HEK293 (cell line): ENCODE measurements at regions not wholly inside any gene's neighbourhood (a gene's known extent, or its start where the extent isn't known, plus 50 kb on each side); places are given as distances from the start of the nearest gene placed in this dataset.

Experiments
- CTCF ChIA-PET: fragments of 350-600 bp; formaldehyde crosslinking; extraction: SDS; loops from one replicate; lab custom pipeline; 2021; ENCODE audit warnings: antibody characterized with exemption; lab: Yijun Ruan, JAX
- POLR2A ChIA-PET: fragments of 300-600 bp; formaldehyde crosslinking; extraction: SDS; loops from one replicate; lab custom pipeline; 2020; ENCODE audit warnings: antibody characterized with exemption, inconsistent platforms; lab: Yijun Ruan, JAX
- H3K27ac ChIP-seq: fragments of 200-500 bp; sonication (Bioruptor generic); 2 replicates; pipeline ENCODE4 v1.5.1; 2014; ENCODE audit warnings: low read depth, low read length, control low read depth, inconsistent platforms; ENCODE audit errors: extremely low read depth
- H3K36me3 ChIP-seq, 2 experiments: fragments of 200-500 bp in 1 of 2; sonication (Bioruptor generic) in 1 of 2; 1 replicate in 1 of 2; 2 replicates in 1 of 2; pipeline ENCODE4 v1.5.1; 2014 to 2017; ENCODE audit warnings: inconsistent platforms in 2 of 2, low read length in 2 of 2; ENCODE audit not compliant: control insufficient read depth in 2 of 2, insufficient read depth in 1 of 2
- H3K4me1 ChIP-seq: fragments of 200-500 bp; sonication (Bioruptor generic); 2 replicates; pipeline ENCODE4 v1.5.1; 2014; ENCODE audit warnings: mild to moderate bottlenecking, low read length, inconsistent platforms; ENCODE audit not compliant: control insufficient read depth, insufficient read depth
- H3K4me3 ChIP-seq: 2 replicates; pipeline ENCODE4 v1.5.1; 2011; ENCODE audit warnings: low read depth, mild to moderate bottlenecking, control low read depth, low read length, moderate library complexity
- H3K9me3 ChIP-seq: fragments of 200-500 bp; sonication (Bioruptor generic); 2 replicates; pipeline ENCODE4 v1.5.1; 2014; ENCODE audit warnings: low read depth, low read length, inconsistent platforms; ENCODE audit not compliant: control insufficient read depth, insufficient read depth
- GFI1B ChIP-seq: fragments of 450-650 bp; formaldehyde crosslinking; IDR thresholded peaks from 2 replicates; pipeline ENCODE4 v1.5.1; 2016; ENCODE audit warnings: missing biosample characterization, missing genetic modification characterization
- KLF9 ChIP-seq: fragments of 450-650 bp; formaldehyde crosslinking; IDR thresholded peaks from 2 replicates; pipeline ENCODE4 v1.5.1; 2016; ENCODE audit warnings: missing biosample characterization, missing genetic modification characterization, low read depth
- MZF1 ChIP-seq: fragments of 450-650 bp; formaldehyde crosslinking; IDR thresholded peaks from 2 replicates; pipeline ENCODE4 v1.5.1; 2017; ENCODE audit warnings: missing biosample characterization, missing genetic modification characterization, borderline replicate concordance
- OSR2 ChIP-seq: fragments of 450-650 bp; formaldehyde crosslinking; IDR thresholded peaks from 2 replicates; pipeline ENCODE4 v1.5.1; 2016; ENCODE audit warnings: missing biosample characterization, missing genetic modification characterization
- REPIN1 ChIP-seq: fragments of 450-650 bp; formaldehyde crosslinking; IDR thresholded peaks from 2 replicates; pipeline ENCODE4 v1.5.1; 2017; ENCODE audit warnings: missing biosample characterization, missing genetic modification characterization, low read depth
- SP2 ChIP-seq: fragments of 450-650 bp; formaldehyde crosslinking; IDR thresholded peaks from 2 replicates; pipeline ENCODE4 v1.5.1; 2016; ENCODE audit warnings: missing biosample characterization, missing genetic modification characterization
- ZBTB17 ChIP-seq: fragments of 450-650 bp; formaldehyde crosslinking; IDR thresholded peaks from 2 replicates; pipeline ENCODE4 v1.5.1; 2016; ENCODE audit warnings: missing biosample characterization, missing genetic modification characterization
- ZBTB20 ChIP-seq: fragments of 450-650 bp; formaldehyde crosslinking; IDR thresholded peaks from 2 replicates; pipeline ENCODE4 v1.5.1; 2016; ENCODE audit warnings: missing biosample characterization, missing genetic modification characterization
- ZNF24 ChIP-seq: fragments of 450-650 bp; formaldehyde crosslinking; IDR thresholded peaks from 2 replicates; pipeline ENCODE4 v1.5.1; 2016; ENCODE audit warnings: missing biosample characterization, missing genetic modification characterization
- ZNF266 ChIP-seq: fragments of 450-650 bp; formaldehyde crosslinking; IDR thresholded peaks from 2 replicates; pipeline ENCODE4 v1.5.1; 2016; ENCODE audit warnings: missing biosample characterization, missing genetic modification characterization, low read depth
- ZNF302 ChIP-seq: fragments of 450-650 bp; formaldehyde crosslinking; IDR thresholded peaks from 2 replicates; pipeline ENCODE4 v1.5.1; 2016; ENCODE audit warnings: missing biosample characterization, missing genetic modification characterization, low read depth
- ZNF394 ChIP-seq: fragments of 450-650 bp; formaldehyde crosslinking; IDR thresholded peaks from 2 replicates; pipeline ENCODE4 v1.5.1; 2016; ENCODE audit warnings: missing biosample characterization, missing genetic modification characterization, mild to moderate bottlenecking, moderate library complexity, borderline replicate concordance
- ZNF48 ChIP-seq: fragments of 450-650 bp; formaldehyde crosslinking; IDR thresholded peaks from 2 replicates; pipeline ENCODE4 v1.5.1; 2016; ENCODE audit warnings: missing biosample characterization, missing genetic modification characterization
- ZNF521 ChIP-seq: fragments of 450-650 bp; formaldehyde crosslinking; IDR thresholded peaks from 2 replicates; pipeline ENCODE4 v1.5.1; 2017; ENCODE audit warnings: missing biosample characterization, mild to moderate bottlenecking, missing genetic modification characterization
- ZNF555 ChIP-seq: fragments of 450-650 bp; formaldehyde crosslinking; conservative IDR thresholded peaks from 2 replicates; pipeline ENCODE4 v1.5.1; 2017; ENCODE audit warnings: missing biosample characterization, mild to moderate bottlenecking, missing genetic modification characterization, inconsistent platforms
- ZNF670 ChIP-seq: fragments of 450-650 bp; formaldehyde crosslinking; IDR thresholded peaks from 2 replicates; pipeline ENCODE4 v1.5.1; 2016; ENCODE audit warnings: missing biosample characterization, missing genetic modification characterization, low read depth
- ZNF677 ChIP-seq: fragments of 450-650 bp; IDR thresholded peaks from 2 replicates; pipeline ENCODE4 v1.5.0; 2018; ENCODE audit warnings: missing biosample characterization, mild to moderate bottlenecking, missing genetic modification characterization, moderate library complexity
- ZNF701 ChIP-seq: fragments of 450-650 bp; formaldehyde crosslinking; IDR thresholded peaks from 2 replicates; pipeline ENCODE4 v1.5.1; 2016; ENCODE audit warnings: missing biosample characterization, missing genetic modification characterization
- ZNF747 ChIP-seq: fragments of 450-650 bp; formaldehyde crosslinking; IDR thresholded peaks from 2 replicates; pipeline ENCODE4 v1.5.1; 2016; ENCODE audit warnings: missing biosample characterization, missing genetic modification characterization
- ZNF777 ChIP-seq: fragments of 450-650 bp; formaldehyde crosslinking; IDR thresholded peaks from 2 replicates; pipeline ENCODE4 v1.5.1; 2017; ENCODE audit warnings: missing biosample characterization, missing genetic modification characterization, borderline replicate concordance
- ZNF785 ChIP-seq: fragments of 450-650 bp; formaldehyde crosslinking; IDR thresholded peaks from 2 replicates; pipeline ENCODE4 v1.5.1; 2016; ENCODE audit warnings: missing biosample characterization, missing genetic modification characterization
- TF ChIP-seq, protein P1 (sequence below): fragments of 450-650 bp; IDR thresholded peaks from 2 replicates; pipeline ENCODE4 v1.5.1; 2018; ENCODE audit warnings: missing biosample characterization, mild to moderate bottlenecking, missing genetic modification characterization
- TF ChIP-seq, protein P2 (sequence below): fragments of 450-650 bp; formaldehyde crosslinking; IDR thresholded peaks from 2 replicates; pipeline ENCODE4 v1.5.1; 2016; ENCODE audit warnings: missing biosample characterization, missing genetic modification characterization
- TF ChIP-seq, protein P3 (sequence below): sonication (generic); formaldehyde crosslinking; IDR thresholded peaks from 2 replicates; pipeline ENCODE4 v1.8.1; 2022; ENCODE audit warnings: mild to moderate bottlenecking, moderate library complexity, missing genetic modification reagents
- TF ChIP-seq, protein P4 (sequence below): fragments of 450-650 bp; formaldehyde crosslinking; IDR thresholded peaks from 2 replicates; pipeline ENCODE4 v1.5.1; 2017; ENCODE audit warnings: missing biosample characterization, missing genetic modification characterization
- TF ChIP-seq, protein P5 (sequence below): fragments of 450-650 bp; formaldehyde crosslinking; IDR thresholded peaks from 2 replicates; pipeline ENCODE4 v1.5.1; 2016; ENCODE audit warnings: missing biosample characterization, missing genetic modification characterization

DNA sequence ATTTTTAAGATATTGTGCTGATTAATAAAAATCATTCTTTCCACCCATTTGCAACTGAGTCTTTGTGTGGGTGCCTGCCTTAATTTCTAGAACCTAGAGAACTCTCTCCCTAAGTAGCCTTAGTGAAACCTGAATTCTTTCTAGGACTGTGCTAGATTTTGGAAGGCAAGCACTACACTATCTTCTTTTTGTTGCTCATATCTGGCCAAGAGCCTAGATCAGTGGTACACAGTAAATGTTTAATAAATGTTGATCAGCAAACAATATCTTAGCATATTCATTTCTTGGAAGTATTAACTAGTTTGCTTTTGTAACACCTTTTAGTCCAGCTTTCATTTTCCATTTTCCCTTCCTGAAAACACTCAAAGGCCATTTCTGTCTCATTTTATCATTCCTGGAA is 108.5 kb upstream of the CARMIL1 start:
- POLR2A ChIA-PET = no interaction called here

DNA sequence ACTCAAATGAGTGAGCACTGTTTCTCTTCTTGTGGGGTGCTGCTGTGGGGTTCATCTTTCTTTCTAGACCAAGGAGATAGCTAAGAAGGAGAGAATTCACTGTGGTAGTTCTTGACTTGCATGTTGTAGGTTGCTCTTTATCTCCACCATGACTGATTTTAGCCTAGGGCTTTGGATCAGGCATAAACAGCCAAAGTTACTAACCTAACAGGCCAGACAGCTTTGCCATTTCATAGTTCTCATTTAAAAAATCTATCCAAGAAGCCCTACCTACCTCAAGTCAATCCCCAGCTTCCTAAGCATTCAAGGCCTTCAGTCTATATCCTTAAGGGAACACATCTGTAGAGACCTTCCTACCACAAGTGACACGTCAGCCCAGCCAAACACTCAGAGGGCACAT is 107.9 kb upstream of the CARMIL1 start:
- POLR2A ChIA-PET = no interaction called here
- H3K4me1 ChIP-seq = peaks cover 12% of the 10 kb centered on the region

More for the DNA sequence above, 108.5 kb upstream of the CARMIL1 start:
- CTCF ChIA-PET = interaction anchor here (0.6 kb wide), 1 partner anchor 9 kb away, joined by 3 read pairs; no protein-coding TSS in a partner anchor
- TF ChIP-seq ZNF394 (tag by site-specific recombination) = no peak
- TF ChIP-seq ZNF747 (tag by site-specific recombination) = no peak
- no peak for TF ChIP-seq ZNF555 (tag by site-specific recombination)
- no peak for TF ChIP-seq ZNF48 (tag by site-specific recombination)
- TF ChIP-seq GFI1B (tag by site-specific recombination) = no peak
- no peak for TF ChIP-seq KLF9
- no peak for TF ChIP-seq ZNF670
- TF ChIP-seq ZBTB20 = no peak
- TF ChIP-seq, protein P1, sequence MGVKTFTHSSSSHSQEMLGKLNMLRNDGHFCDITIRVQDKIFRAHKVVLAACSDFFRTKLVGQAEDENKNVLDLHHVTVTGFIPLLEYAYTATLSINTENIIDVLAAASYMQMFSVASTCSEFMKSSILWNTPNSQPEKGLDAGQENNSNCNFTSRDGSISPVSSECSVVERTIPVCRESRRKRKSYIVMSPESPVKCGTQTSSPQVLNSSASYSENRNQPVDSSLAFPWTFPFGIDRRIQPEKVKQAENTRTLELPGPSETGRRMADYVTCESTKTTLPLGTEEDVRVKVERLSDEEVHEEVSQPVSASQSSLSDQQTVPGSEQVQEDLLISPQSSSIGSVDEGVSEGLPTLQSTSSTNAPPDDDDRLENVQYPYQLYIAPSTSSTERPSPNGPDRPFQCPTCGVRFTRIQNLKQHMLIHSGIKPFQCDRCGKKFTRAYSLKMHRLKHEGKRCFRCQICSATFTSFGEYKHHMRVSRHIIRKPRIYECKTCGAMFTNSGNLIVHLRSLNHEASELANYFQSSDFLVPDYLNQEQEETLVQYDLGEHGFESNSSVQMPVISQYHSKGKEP (tag by site-specific recombination) = no peak
- no peak for TF ChIP-seq ZNF701 (tag by site-specific recombination)
- TF ChIP-seq, protein P2, sequence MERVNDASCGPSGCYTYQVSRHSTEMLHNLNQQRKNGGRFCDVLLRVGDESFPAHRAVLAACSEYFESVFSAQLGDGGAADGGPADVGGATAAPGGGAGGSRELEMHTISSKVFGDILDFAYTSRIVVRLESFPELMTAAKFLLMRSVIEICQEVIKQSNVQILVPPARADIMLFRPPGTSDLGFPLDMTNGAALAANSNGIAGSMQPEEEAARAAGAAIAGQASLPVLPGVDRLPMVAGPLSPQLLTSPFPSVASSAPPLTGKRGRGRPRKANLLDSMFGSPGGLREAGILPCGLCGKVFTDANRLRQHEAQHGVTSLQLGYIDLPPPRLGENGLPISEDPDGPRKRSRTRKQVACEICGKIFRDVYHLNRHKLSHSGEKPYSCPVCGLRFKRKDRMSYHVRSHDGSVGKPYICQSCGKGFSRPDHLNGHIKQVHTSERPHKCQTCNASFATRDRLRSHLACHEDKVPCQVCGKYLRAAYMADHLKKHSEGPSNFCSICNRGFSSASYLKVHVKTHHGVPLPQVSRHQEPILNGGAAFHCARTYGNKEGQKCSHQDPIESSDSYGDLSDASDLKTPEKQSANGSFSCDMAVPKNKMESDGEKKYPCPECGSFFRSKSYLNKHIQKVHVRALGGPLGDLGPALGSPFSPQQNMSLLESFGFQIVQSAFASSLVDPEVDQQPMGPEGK (tag by site-specific recombination) = no peak
- no peak for TF ChIP-seq ZNF521 (tag by site-specific recombination)
- TF ChIP-seq ZNF266 = no peak
- TF ChIP-seq ZNF302 (tag by site-specific recombination) = no peak
- TF ChIP-seq MZF1 (tag by site-specific recombination) = no peak
- Histone ChIP-seq H3K4me3 (no peak overlapping the region), H3K9me3 (no peaks in the 10 kb centered on the region), H3K36me3 (no peaks in the 10 kb centered on the region), H3K27ac (no peak overlapping the region), H3K4me1 (peaks cover 12% of the 10 kb centered on the region)

More for the DNA sequence above, 107.9 kb upstream of the CARMIL1 start:
- Histone ChIP-seq H3K4me3 (no peak overlapping the region), H3K9me3 (no peaks in the 10 kb centered on the region), H3K36me3 (no peaks in the 10 kb centered on the region), H3K27ac (no peak overlapping the region)
- TF ChIP-seq, protein P3, sequence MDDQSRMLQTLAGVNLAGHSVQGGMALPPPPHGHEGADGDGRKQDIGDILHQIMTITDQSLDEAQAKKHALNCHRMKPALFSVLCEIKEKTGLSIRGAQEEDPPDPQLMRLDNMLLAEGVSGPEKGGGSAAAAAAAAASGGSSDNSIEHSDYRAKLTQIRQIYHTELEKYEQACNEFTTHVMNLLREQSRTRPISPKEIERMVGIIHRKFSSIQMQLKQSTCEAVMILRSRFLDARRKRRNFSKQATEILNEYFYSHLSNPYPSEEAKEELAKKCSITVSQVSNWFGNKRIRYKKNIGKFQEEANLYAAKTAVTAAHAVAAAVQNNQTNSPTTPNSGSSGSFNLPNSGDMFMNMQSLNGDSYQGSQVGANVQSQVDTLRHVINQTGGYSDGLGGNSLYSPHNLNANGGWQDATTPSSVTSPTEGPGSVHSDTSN = no peak
- TF ChIP-seq ZNF777 (tag by site-specific recombination) (no peak), ZNF785 (no peak), OSR2 (tag by site-specific recombination) (no peak), ZNF677 (tag by site-specific recombination) (no peak), ZBTB17 (tag by site-specific recombination) (no peak), SP2 (tag by site-specific recombination) (no peak), REPIN1 (tag by site-specific recombination) (no peak), ZNF24 (tag by site-specific recombination) (no peak)
- TF ChIP-seq, protein P4, sequence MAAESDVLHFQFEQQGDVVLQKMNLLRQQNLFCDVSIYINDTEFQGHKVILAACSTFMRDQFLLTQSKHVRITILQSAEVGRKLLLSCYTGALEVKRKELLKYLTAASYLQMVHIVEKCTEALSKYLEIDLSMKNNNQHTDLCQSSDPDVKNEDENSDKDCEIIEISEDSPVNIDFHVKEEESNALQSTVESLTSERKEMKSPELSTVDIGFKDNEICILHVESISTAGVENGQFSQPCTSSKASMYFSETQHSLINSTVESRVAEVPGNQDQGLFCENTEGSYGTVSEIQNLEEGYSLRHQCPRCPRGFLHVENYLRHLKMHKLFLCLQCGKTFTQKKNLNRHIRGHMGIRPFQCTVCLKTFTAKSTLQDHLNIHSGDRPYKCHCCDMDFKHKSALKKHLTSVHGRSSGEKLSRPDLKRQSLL (tag by site-specific recombination) = no peak
- TF ChIP-seq, protein P5, sequence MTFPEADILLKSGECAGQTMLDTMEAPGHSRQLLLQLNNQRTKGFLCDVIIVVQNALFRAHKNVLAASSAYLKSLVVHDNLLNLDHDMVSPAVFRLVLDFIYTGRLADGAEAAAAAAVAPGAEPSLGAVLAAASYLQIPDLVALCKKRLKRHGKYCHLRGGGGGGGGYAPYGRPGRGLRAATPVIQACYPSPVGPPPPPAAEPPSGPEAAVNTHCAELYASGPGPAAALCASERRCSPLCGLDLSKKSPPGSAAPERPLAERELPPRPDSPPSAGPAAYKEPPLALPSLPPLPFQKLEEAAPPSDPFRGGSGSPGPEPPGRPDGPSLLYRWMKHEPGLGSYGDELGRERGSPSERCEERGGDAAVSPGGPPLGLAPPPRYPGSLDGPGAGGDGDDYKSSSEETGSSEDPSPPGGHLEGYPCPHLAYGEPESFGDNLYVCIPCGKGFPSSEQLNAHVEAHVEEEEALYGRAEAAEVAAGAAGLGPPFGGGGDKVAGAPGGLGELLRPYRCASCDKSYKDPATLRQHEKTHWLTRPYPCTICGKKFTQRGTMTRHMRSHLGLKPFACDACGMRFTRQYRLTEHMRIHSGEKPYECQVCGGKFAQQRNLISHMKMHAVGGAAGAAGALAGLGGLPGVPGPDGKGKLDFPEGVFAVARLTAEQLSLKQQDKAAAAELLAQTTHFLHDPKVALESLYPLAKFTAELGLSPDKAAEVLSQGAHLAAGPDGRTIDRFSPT (tag by site-specific recombination) = no peak
- CTCF ChIA-PET = interaction anchor here (0.6 kb wide), 1 partner anchor 9 kb away, joined by 3 read pairs; no protein-coding TSS in a partner anchor
